ENCODE measurements at regions not wholly inside any gene's neighbourhood (a gene's known extent, or its start where the extent isn't known, plus 50 kb on each side); places are given as distances from the start of the nearest gene placed in this dataset.
A peak's percentile ranks its signal among the peaks of the same experiment; 100 is the strongest.
"Not testable (repeated sequence)": the region's sequence is repeated elsewhere in the genome, so short reads cannot be mapped to it uniquely, and the experiment has no call there.

GRCh38 chr17:71801301-71801700 lies 319.5 kb upstream of the SOX9 start:
- no peak overlapping the region for H3K4me3 ChIP-seq (ENCODE audit: insufficient read depth, low read depth, low read length)
- H3K9me3 ChIP-seq (ENCODE audit: control insufficient read depth, low read length) = no peaks in the 10 kb centered on the region
- H3K27me3 ChIP-seq (ENCODE audit: control insufficient read depth, insufficient read depth, low read length, poor library complexity, severe bottlenecking) = no peaks in the 10 kb centered on the region
- WGBS, 2 experiments = 91 to 93% methylated on average over 6 of the region's 6 CpGs
- no peaks in the 10 kb centered on the region for H3K4me1 ChIP-seq (ENCODE audit: control insufficient read depth, insufficient read depth, low read length)
- H3K36me3 ChIP-seq (ENCODE audit: control insufficient read depth, insufficient read depth, low read length) = no peaks in the 10 kb centered on the region
- no peak overlapping the region for H3K27ac ChIP-seq (ENCODE audit: insufficient read depth, low read depth, low read length, poor library complexity, severe bottlenecking)

- Histone ChIP-seq H3K36me3 (ENCODE audit: control insufficient read depth, insufficient read depth, low read length) (no peaks in the 10 kb centered on the region), H3K9me3 (ENCODE audit: control insufficient read depth, low read length) (no peaks in the 10 kb centered on the region), H3K4me3 (ENCODE audit: insufficient read depth, low read depth, low read length) (no peak overlapping the region), H3K27ac (ENCODE audit: insufficient read depth, low read depth, low read length, poor library complexity, severe bottlenecking) (no peak overlapping the region), H3K4me1 (ENCODE audit: control insufficient read depth, insufficient read depth, low read length) (no peaks in the 10 kb centered on the region), H3K27me3 (ENCODE audit: control insufficient read depth, insufficient read depth, low read length, poor library complexity, severe bottlenecking) (no peaks in the 10 kb centered on the region)
- WGBS, 2 experiments = 93 to 98% methylated on average over 3 of the region's 3 CpGs
Observed at GRCh38 chr17:71802663-71803062, 318.2 kb upstream of the SOX9 start.

- no peak overlapping the region for H3K4me3 ChIP-seq (ENCODE audit: insufficient read depth, low read depth, low read length)
- WGBS, 2 experiments = 83 to 96% methylated on average over 1 of the region's 1 CpG
Observed at GRCh38 chr17:71803656-71804284, 317.1 kb upstream of the SOX9 start.

GRCh38 chr17:71809537-71809936 lies 311.3 kb upstream of the SOX9 start:
- H3K4me1 ChIP-seq (ENCODE audit: control insufficient read depth, insufficient read depth, low read length) = no peaks in the 10 kb centered on the region
- H3K27ac ChIP-seq (ENCODE audit: insufficient read depth, low read depth, low read length, poor library complexity, severe bottlenecking) = no peak overlapping the region
- no peak overlapping the region for H3K4me3 ChIP-seq (ENCODE audit: insufficient read depth, low read depth, low read length)
- no peaks in the 10 kb centered on the region for H3K9me3 ChIP-seq (ENCODE audit: control insufficient read depth, low read length)
- H3K36me3 ChIP-seq (ENCODE audit: control insufficient read depth, insufficient read depth, low read length) = no peaks in the 10 kb centered on the region
- H3K27me3 ChIP-seq (ENCODE audit: control insufficient read depth, insufficient read depth, low read length, poor library complexity, severe bottlenecking) = no peaks in the 10 kb centered on the region

More at GRCh38 chr17:71803656-71804284, 317.1 kb upstream of the SOX9 start:
- no peaks in the 10 kb centered on the region for H3K36me3 ChIP-seq (ENCODE audit: control insufficient read depth, insufficient read depth, low read length)
- no peaks in the 10 kb centered on the region for H3K9me3 ChIP-seq (ENCODE audit: control insufficient read depth, low read length)
- no peaks in the 10 kb centered on the region for H3K27me3 ChIP-seq (ENCODE audit: control insufficient read depth, insufficient read depth, low read length, poor library complexity, severe bottlenecking)
- H3K27ac ChIP-seq (ENCODE audit: insufficient read depth, low read depth, low read length, poor library complexity, severe bottlenecking) = no peak overlapping the region
- H3K4me1 ChIP-seq (ENCODE audit: control insufficient read depth, insufficient read depth, low read length) = no peaks in the 10 kb centered on the region

- H3K4me3 ChIP-seq (ENCODE audit: insufficient read depth, low read depth, low read length); H3K27me3 ChIP-seq (ENCODE audit: control insufficient read depth, insufficient read depth, low read length, poor library complexity, severe bottlenecking); H3K4me1 ChIP-seq (ENCODE audit: control insufficient read depth, insufficient read depth, low read length); H3K9me3 ChIP-seq (ENCODE audit: control insufficient read depth, low read length); H3K36me3 ChIP-seq (ENCODE audit: control insufficient read depth, insufficient read depth, low read length); H3K27ac ChIP-seq (ENCODE audit: insufficient read depth, low read depth, low read length, poor library complexity, severe bottlenecking): not testable (repeated sequence)
Observed at GRCh38 chr17:71813861-71814260, 307.0 kb upstream of the SOX9 start.

- Histone ChIP-seq H3K27ac (ENCODE audit: insufficient read depth, low read depth, low read length, poor library complexity, severe bottlenecking) (no peak overlapping the region), H3K27me3 (ENCODE audit: control insufficient read depth, insufficient read depth, low read length, poor library complexity, severe bottlenecking) (no peaks in the 10 kb centered on the region), H3K9me3 (ENCODE audit: control insufficient read depth, low read length) (no peaks in the 10 kb centered on the region), H3K4me3 (ENCODE audit: insufficient read depth, low read depth, low read length) (no peak overlapping the region), H3K4me1 (ENCODE audit: control insufficient read depth, insufficient read depth, low read length) (peaks cover 10% of the 10 kb centered on the region), H3K36me3 (ENCODE audit: control insufficient read depth, insufficient read depth, low read length) (no peaks in the 10 kb centered on the region)
- WGBS, 2 experiments = 93 to 96% methylated on average over 4 of the region's 4 CpGs
Observed at GRCh38 chr17:71821511-71821910, 299.3 kb upstream of the SOX9 start.

GRCh38 chr17:71824671-71825070 lies 296.1 kb upstream of the SOX9 start:
- peaks cover 35% of the 10 kb centered on the region for H3K4me1 ChIP-seq (ENCODE audit: control insufficient read depth, insufficient read depth, low read length)
- H3K27me3 ChIP-seq (ENCODE audit: control insufficient read depth, insufficient read depth, low read length, poor library complexity, severe bottlenecking) = no peaks in the 10 kb centered on the region
- 86 to 88% methylated on average over 4 of the region's 4 CpGs for WGBS, 2 experiments
- no peak overlapping the region for H3K4me3 ChIP-seq (ENCODE audit: insufficient read depth, low read depth, low read length)
- no peak overlapping the region for H3K27ac ChIP-seq (ENCODE audit: insufficient read depth, low read depth, low read length, poor library complexity, severe bottlenecking)
- H3K36me3 ChIP-seq (ENCODE audit: control insufficient read depth, insufficient read depth, low read length) = no peaks in the 10 kb centered on the region
- H3K9me3 ChIP-seq (ENCODE audit: control insufficient read depth, low read length) = no peaks in the 10 kb centered on the region

- Histone ChIP-seq H3K4me3 (ENCODE audit: insufficient read depth, low read depth, low read length) (no peak overlapping the region), H3K9me3 (ENCODE audit: control insufficient read depth, low read length) (no peaks in the 10 kb centered on the region), H3K27ac (ENCODE audit: insufficient read depth, low read depth, low read length, poor library complexity, severe bottlenecking) (no peak overlapping the region), H3K4me1 (ENCODE audit: control insufficient read depth, insufficient read depth, low read length) (peaks cover 37% of the 10 kb centered on the region), H3K27me3 (ENCODE audit: control insufficient read depth, insufficient read depth, low read length, poor library complexity, severe bottlenecking) (no peaks in the 10 kb centered on the region), H3K36me3 (ENCODE audit: control insufficient read depth, insufficient read depth, low read length) (no peaks in the 10 kb centered on the region)
- WGBS, 2 experiments = 91% methylated on average over 4 of the region's 4 CpGs
Observed at GRCh38 chr17:71825687-71826086, 295.1 kb upstream of the SOX9 start.

GRCh38 chr17:71828182-71828596 lies 292.6 kb upstream of the SOX9 start:
- Histone ChIP-seq H3K27ac (ENCODE audit: insufficient read depth, low read depth, low read length, poor library complexity, severe bottlenecking) (peak overlapping the region; percentile 58), H3K36me3 (ENCODE audit: control insufficient read depth, insufficient read depth, low read length) (no peaks in the 10 kb centered on the region), H3K4me3 (ENCODE audit: insufficient read depth, low read depth, low read length) (no peak overlapping the region), H3K4me1 (ENCODE audit: control insufficient read depth, insufficient read depth, low read length) (peaks cover 44% of the 10 kb centered on the region), H3K27me3 (ENCODE audit: control insufficient read depth, insufficient read depth, low read length, poor library complexity, severe bottlenecking) (no peaks in the 10 kb centered on the region), H3K9me3 (ENCODE audit: control insufficient read depth, low read length) (no peaks in the 10 kb centered on the region)
- 0% methylated on average over 4 to 5 of the region's 5 CpGs for WGBS, 2 experiments

GRCh38 chr17:71830866-71831265 lies 290.0 kb upstream of the SOX9 start:
- Histone ChIP-seq H3K4me1 (ENCODE audit: control insufficient read depth, insufficient read depth, low read length) (peaks cover 39% of the 10 kb centered on the region), H3K9me3 (ENCODE audit: control insufficient read depth, low read length) (no peaks in the 10 kb centered on the region), H3K27me3 (ENCODE audit: control insufficient read depth, insufficient read depth, low read length, poor library complexity, severe bottlenecking) (no peaks in the 10 kb centered on the region), H3K4me3 (ENCODE audit: insufficient read depth, low read depth, low read length) (no peak overlapping the region), H3K36me3 (ENCODE audit: control insufficient read depth, insufficient read depth, low read length) (no peaks in the 10 kb centered on the region), H3K27ac (ENCODE audit: insufficient read depth, low read depth, low read length, poor library complexity, severe bottlenecking) (no peak overlapping the region)
- WGBS, 2 experiments = 33 to 37% methylated on average over 7 of the region's 7 CpGs

GRCh38 chr17:71842986-71843385 lies 277.8 kb upstream of the SOX9 start:
- Histone ChIP-seq H3K27ac (ENCODE audit: insufficient read depth, low read depth, low read length, poor library complexity, severe bottlenecking) (no peak overlapping the region), H3K4me1 (ENCODE audit: control insufficient read depth, insufficient read depth, low read length) (no peaks in the 10 kb centered on the region), H3K36me3 (ENCODE audit: control insufficient read depth, insufficient read depth, low read length) (no peaks in the 10 kb centered on the region), H3K27me3 (ENCODE audit: control insufficient read depth, insufficient read depth, low read length, poor library complexity, severe bottlenecking) (no peaks in the 10 kb centered on the region), H3K9me3 (ENCODE audit: control insufficient read depth, low read length) (no peaks in the 10 kb centered on the region), H3K4me3 (ENCODE audit: insufficient read depth, low read depth, low read length) (no peak overlapping the region)
- 96 to 98% methylated on average over 3 of the region's 3 CpGs for WGBS, 2 experiments

Measured in ectodermal cell (in vitro differentiated cells).